Astrocyte of the spinal cord (primary cell): ENCODE measurements at regions not wholly inside any gene's neighbourhood (a gene's known extent, or its start where the extent isn't known, plus 50 kb on each side); places are given as distances from the start of the nearest gene placed in this dataset.
A peak's percentile ranks its signal among the peaks of the same experiment; 100 is the strongest.

Experiments
- DNase-seq: peaks from one replicate; pipeline ENCODE4 v3.0.0; 2011; ENCODE audit warnings: low read depth, low spot score
- H3K4me3 ChIP-seq: 2 replicates; pipeline ENCODE4 v1.5.1; 2011; ENCODE audit warnings: low read depth, mild to moderate bottlenecking, low read length, moderate library complexity
- in situ Hi-C: cut with HindIII; loops from 2 replicates; pipeline ENCODE4 v1.10.0; 2017; ENCODE audit warnings: low sequenced_read_pairs
- TF ChIP-seq, protein P1 (sequence below): IDR thresholded peaks from 2 replicates; pipeline ENCODE4 v1.5.1; 2012; ENCODE audit warnings: low read depth, mild to moderate bottlenecking, low read length, inconsistent platforms

DNA sequence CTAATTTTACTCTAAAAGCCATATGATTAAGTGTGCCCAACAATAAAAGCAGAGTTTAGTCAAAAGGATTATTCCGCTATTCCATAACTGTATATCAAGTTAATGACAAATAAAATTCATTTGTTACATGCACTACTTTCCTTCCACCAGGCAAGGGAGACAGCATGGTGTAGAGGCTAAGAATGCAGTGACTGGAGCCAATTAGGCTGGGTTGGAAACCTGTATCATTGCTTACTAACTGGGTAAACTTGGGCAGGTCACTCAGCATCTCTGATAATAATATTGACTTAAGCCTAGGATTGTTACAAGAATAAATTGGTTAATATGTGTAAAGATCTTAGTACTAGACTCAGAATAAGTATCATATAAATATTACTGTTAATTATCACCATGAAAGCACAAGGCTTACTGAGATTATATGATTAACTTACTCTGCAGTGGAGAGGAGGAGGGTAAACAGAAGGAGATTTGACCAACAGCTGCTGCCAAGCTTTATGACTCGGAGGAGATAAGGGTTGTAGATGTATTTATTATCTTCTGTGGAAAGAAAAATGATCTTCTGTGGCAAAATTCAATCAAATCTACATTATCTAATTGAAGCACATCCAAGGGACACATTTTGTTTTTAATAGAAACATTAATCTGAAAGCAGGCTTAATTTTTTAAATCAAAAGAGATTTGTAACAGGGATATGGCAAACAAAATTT lies 1459.9 kb downstream of the GRIK2 start:
- in situ Hi-C loops = no loop called here
- no peak for DNase-seq

DNA sequence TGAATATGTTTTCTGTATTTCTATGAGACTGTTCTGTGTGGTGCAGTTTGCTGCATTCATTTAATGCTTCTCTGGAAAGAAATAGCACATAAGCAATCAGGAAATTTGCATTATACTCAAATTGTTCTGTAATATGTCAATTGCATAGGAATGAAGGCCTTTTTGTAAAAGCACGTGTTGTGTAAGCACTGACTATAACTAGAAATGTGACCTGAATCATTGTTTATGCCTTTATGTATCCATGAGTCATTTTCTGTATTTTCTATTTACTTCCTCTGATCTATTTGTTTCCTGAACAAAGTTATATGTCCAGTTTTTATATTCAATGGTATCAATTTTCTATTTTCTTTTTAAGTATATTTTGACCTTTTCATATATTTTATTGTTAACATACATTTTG lies 1455.3 kb downstream of the GRIK2 start:
- TF ChIP-seq, protein P1, sequence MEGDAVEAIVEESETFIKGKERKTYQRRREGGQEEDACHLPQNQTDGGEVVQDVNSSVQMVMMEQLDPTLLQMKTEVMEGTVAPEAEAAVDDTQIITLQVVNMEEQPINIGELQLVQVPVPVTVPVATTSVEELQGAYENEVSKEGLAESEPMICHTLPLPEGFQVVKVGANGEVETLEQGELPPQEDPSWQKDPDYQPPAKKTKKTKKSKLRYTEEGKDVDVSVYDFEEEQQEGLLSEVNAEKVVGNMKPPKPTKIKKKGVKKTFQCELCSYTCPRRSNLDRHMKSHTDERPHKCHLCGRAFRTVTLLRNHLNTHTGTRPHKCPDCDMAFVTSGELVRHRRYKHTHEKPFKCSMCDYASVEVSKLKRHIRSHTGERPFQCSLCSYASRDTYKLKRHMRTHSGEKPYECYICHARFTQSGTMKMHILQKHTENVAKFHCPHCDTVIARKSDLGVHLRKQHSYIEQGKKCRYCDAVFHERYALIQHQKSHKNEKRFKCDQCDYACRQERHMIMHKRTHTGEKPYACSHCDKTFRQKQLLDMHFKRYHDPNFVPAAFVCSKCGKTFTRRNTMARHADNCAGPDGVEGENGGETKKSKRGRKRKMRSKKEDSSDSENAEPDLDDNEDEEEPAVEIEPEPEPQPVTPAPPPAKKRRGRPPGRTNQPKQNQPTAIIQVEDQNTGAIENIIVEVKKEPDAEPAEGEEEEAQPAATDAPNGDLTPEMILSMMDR = no peak
- H3K4me3 ChIP-seq = no peak overlapping the region
- DNase-seq = no peak
- in situ Hi-C loops = no loop called here

More for the DNA sequence above, 1459.9 kb downstream of the GRIK2 start:
- TF ChIP-seq, protein P1 = no peak
- no peak overlapping the region for H3K4me3 ChIP-seq

DNA sequence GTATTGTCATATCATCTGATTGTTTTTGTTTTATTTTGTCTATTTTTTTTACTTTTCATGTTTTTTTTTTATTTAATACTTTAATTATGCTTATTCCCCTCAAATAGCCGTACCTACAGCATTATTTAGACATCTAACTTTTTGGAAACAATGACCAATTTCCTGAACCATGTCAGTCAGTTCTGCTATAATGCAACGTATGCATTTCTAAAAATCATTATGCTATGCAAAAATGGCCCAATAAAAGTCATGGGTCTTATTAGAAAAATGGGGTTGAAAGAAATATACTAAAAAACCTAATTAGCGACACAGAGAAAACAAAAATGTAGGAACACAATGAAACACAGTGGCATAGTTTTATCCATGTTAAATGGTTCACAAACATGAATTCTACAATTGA lies 1454.7 kb downstream of the GRIK2 start:
- TF ChIP-seq, protein P1 = no peak
- in situ Hi-C loops = no loop called here
- no peak overlapping the region for H3K4me3 ChIP-seq
- no peak for DNase-seq

DNA sequence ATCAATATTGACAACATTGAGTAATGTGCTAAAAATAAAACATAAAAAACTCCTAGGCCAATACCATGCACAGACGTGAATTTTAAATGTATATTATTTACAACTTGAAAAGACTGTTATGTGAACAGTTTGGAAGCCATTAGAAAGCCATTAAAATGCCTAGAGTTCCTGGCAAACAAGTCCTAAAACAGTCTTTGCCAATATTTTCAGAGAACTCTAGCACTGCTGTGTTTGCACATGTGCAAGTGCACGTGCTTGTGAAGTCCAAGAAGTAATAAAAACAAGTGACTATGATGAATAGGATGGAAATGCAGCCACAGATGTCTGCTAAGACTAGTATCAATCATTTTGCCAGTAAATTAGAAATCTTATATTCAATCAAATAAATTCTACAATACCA lies 1447.6 kb downstream of the GRIK2 start:
- in situ Hi-C loops = no loop called here
- H3K4me3 ChIP-seq = no peak overlapping the region
- peak; percentile 1 for DNase-seq
- TF ChIP-seq, protein P1 = no peak

DNA sequence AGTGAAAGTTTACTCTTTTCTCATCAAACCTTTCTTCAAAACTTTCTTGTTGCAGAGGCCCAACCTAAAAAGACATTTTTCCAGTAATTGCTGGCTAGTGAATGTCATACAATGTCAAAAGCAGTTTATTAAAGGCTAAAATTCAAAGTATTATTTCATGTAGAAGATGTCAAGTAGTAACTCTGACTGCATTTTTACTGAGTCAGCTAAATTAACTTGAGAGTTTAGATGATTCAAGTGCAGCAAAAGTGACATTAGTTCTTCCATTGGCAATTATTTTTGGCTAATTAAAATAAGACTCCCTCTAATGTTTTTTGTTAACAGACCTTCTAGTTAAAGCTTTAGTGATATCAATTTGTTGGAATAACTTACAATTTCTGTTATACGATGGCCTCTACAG lies 1438.5 kb downstream of the GRIK2 start:
- no peak overlapping the region for H3K4me3 ChIP-seq
- TF ChIP-seq, protein P1 = no peak
- no peak for DNase-seq
- in situ Hi-C loops = no loop called here

DNA sequence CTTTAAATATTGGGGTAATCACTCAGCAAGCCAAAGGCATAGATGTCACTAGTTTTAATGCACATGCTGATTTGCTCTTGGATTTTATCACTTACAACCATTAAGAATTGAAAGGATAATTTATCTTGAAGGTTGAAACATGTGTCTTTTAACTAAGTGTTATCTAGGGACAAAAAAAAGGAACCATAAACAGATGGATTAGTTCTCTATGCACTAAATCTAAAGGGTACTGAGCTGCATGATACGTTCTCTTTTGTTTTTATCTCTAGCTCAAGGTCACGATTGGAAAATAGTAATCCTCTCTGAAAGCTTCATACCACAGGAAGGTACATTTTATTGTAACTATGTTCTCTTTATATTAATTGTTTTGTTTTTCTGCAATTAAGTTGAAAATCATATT lies 1426.6 kb downstream of the GRIK2 start:
- DNase-seq = no peak
- H3K4me3 ChIP-seq = no peak overlapping the region
- TF ChIP-seq, protein P1 = no peak
- in situ Hi-C loops = no loop called here

DNA sequence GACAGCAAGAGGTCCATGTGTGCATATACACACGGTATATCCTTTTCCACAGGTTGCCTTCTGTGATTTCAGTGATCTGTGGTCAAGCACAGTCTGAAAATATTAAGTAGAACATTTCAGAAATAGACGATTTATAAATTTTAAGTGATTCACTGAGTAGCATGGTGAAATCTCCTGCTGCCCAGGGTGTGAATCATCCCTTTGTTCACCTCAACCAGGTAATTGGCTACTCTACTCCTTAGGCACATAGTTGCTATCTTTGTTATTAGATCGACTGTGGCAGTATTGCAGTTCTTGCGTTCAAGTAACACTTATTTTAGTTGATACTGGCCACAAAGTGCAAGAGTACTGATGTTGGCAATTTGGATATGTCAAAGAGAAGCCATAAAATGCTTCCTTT lies 1421.7 kb downstream of the GRIK2 start:
- no peak overlapping the region for H3K4me3 ChIP-seq
- TF ChIP-seq, protein P1 = no peak
- in situ Hi-C loops = no loop called here
- no peak for DNase-seq
